ENCODE measurements at regions not wholly inside any gene's neighbourhood (a gene's known extent, or its start where the extent isn't known, plus 50 kb on each side); places are given as distances from the start of the nearest gene placed in this dataset.

- POLR2A ChIA-PET, result interaction anchor here (1.7 kb wide), 1 partner anchor 7 kb away, joined by 3 read pairs; no protein-coding TSS in a partner anchor
- intact Hi-C loops (cut with micrococcal nuclease; ENCODE audit: unreplicated experiment), result no loop called here
- Histone ChIP-seq H2AFZ (ENCODE audit: low read length) (no peak overlapping the region), H3K9me3 (ENCODE audit: low read length) (no peaks in the 10 kb centered on the region), H3K4me2 (ENCODE audit: low read length) (no peak overlapping the region), H3K79me2 (ENCODE audit: insufficient read depth, low read depth, low read length) (no peaks in the 10 kb centered on the region), H3K9me2 (ENCODE audit: insufficient read depth, low read length) (no peaks in the 10 kb centered on the region), H3K4me3 (ENCODE audit: low read depth, low read length, poor library complexity, severe bottlenecking) (no peak overlapping the region), H3K4me1 (ENCODE audit: insufficient read depth, low read length, poor library complexity, severe bottlenecking) (peaks cover 4% of the 10 kb centered on the region), H4K20me1 (ENCODE audit: insufficient read depth, low read length) (no peaks in the 10 kb centered on the region), H3K36me3 (ENCODE audit: insufficient read depth, low read length) (peaks cover 23% of the 10 kb centered on the region), H3K27ac (ENCODE audit: low read depth, low read length, poor library complexity, severe bottlenecking) (no peak overlapping the region)
- BruUV-seq (replicated peaks), result no TSS peak
- DNase-seq (ENCODE audit: low spot score), result no peak
- TF ChIP-seq EZH2phosphoT487 (IDR thresholded peaks at IDR 0.05; ENCODE audit: borderline replicate concordance, low read depth, low read length) (no peak), CTCF (conservative IDR thresholded peaks at IDR 0.05; ENCODE audit: low read length) (no peak)
- CTCF ChIA-PET (ENCODE audit: unreplicated experiment), result no interaction called here
Measured at GRCh38 chr14:35196571-35196970, 74.2 kb downstream of the PRORP start.

GRCh38 chr14:35197015-35197414 lies 74.7 kb downstream of the PRORP start:
- TF ChIP-seq EZH2phosphoT487 (IDR thresholded peaks at IDR 0.05; ENCODE audit: borderline replicate concordance, low read depth, low read length) (no peak), CTCF (conservative IDR thresholded peaks at IDR 0.05; ENCODE audit: low read length) (no peak)
- no peaks in the 10 kb centered on the region for H4K20me1 ChIP-seq (ENCODE audit: insufficient read depth, low read length)
- intact Hi-C loops (cut with micrococcal nuclease; ENCODE audit: unreplicated experiment), result no loop called here
- BruUV-seq (replicated peaks), result no TSS peak
- no peak overlapping the region for H3K27ac ChIP-seq (ENCODE audit: low read depth, low read length, poor library complexity, severe bottlenecking)
- no peaks in the 10 kb centered on the region for H3K79me2 ChIP-seq (ENCODE audit: insufficient read depth, low read depth, low read length)
- CTCF ChIA-PET (ENCODE audit: unreplicated experiment), result no interaction called here
- no peak overlapping the region for H3K4me2 ChIP-seq (ENCODE audit: low read length)
- POLR2A ChIA-PET, result interaction anchor here (1.7 kb wide), 1 partner anchor 8 kb away, joined by 3 read pairs; no protein-coding TSS in a partner anchor
- H3K9me2 ChIP-seq (ENCODE audit: insufficient read depth, low read length), result no peaks in the 10 kb centered on the region
- peaks cover 4% of the 10 kb centered on the region for H3K4me1 ChIP-seq (ENCODE audit: insufficient read depth, low read length, poor library complexity, severe bottlenecking)
- DNase-seq (ENCODE audit: low spot score), result no peak
- peaks cover 18% of the 10 kb centered on the region for H3K36me3 ChIP-seq (ENCODE audit: insufficient read depth, low read length)
- H2AFZ ChIP-seq (ENCODE audit: low read length), result no peak overlapping the region
- no peak overlapping the region for H3K4me3 ChIP-seq (ENCODE audit: low read depth, low read length, poor library complexity, severe bottlenecking)
- no peaks in the 10 kb centered on the region for H3K9me3 ChIP-seq (ENCODE audit: low read length)

GRCh38 chr14:35201066-35201465 lies 78.7 kb downstream of the PRORP start:
- ChIA-PET CTCF (ENCODE audit: unreplicated experiment) (no interaction called here), POLR2A (no interaction called here)
- intact Hi-C loops (cut with micrococcal nuclease; ENCODE audit: unreplicated experiment), result no loop called here

More at GRCh38 chr14:35201066-35201465, 78.7 kb downstream of the PRORP start:
- Histone ChIP-seq H3K4me1 (ENCODE audit: insufficient read depth, low read length, poor library complexity, severe bottlenecking) (peaks cover 4% of the 10 kb centered on the region), H4K20me1 (ENCODE audit: insufficient read depth, low read length) (no peaks in the 10 kb centered on the region), H3K9me2 (ENCODE audit: insufficient read depth, low read length) (no peaks in the 10 kb centered on the region), H3K4me2 (ENCODE audit: low read length) (no peak overlapping the region), H2AFZ (ENCODE audit: low read length) (no peak overlapping the region), H3K9me3 (ENCODE audit: low read length) (no peaks in the 10 kb centered on the region), H3K79me2 (ENCODE audit: insufficient read depth, low read depth, low read length) (no peaks in the 10 kb centered on the region), H3K36me3 (ENCODE audit: insufficient read depth, low read length) (peaks cover 7% of the 10 kb centered on the region; the same call in 1 of the 2 replicates), H3K27ac (ENCODE audit: low read depth, low read length, poor library complexity, severe bottlenecking) (no peak overlapping the region), H3K4me3 (ENCODE audit: low read depth, low read length, poor library complexity, severe bottlenecking) (no peak overlapping the region)
- no TSS peak for BruUV-seq (replicated peaks)
- peak; percentile 8 for DNase-seq (ENCODE audit: low spot score)
- TF ChIP-seq EZH2phosphoT487 (IDR thresholded peaks at IDR 0.05; ENCODE audit: borderline replicate concordance, low read depth, low read length) (no peak), CTCF (conservative IDR thresholded peaks at IDR 0.05; ENCODE audit: low read length) (no peak)
